ENCODE measurements at regions not wholly inside any gene's neighbourhood (a gene's known extent, or its start where the extent isn't known, plus 50 kb on each side); places are given as distances from the start of the nearest gene placed in this dataset.

DNA sequence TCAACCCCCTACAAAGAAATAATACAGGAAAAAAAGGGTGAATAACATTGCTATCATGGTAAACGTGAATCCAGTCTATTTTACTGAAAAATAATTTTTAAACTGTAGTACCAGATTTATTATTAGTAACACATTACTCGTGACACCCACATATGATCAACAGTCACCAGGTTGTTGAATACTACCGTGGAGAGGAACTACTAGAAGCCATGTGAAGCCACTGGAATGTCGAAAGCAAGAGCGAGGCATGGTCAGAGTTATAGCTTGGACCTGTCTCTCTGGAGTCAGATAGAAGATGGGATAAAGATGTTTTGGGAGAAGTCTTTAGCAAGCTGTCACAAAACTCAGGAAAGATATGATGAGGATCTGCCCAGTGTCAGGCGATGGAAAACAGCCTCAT is 63.2 kb upstream of the EPB41L3 start:
- TF ChIP-seq EZH2 (optimal IDR thresholded peaks at IDR 0.05; ENCODE audit: low read depth, low read length) (no peak), EZH2phosphoT487 (IDR thresholded peaks at IDR 0.05; ENCODE audit: low read length) (no peak)
- TF ChIP-seq, protein P1, sequence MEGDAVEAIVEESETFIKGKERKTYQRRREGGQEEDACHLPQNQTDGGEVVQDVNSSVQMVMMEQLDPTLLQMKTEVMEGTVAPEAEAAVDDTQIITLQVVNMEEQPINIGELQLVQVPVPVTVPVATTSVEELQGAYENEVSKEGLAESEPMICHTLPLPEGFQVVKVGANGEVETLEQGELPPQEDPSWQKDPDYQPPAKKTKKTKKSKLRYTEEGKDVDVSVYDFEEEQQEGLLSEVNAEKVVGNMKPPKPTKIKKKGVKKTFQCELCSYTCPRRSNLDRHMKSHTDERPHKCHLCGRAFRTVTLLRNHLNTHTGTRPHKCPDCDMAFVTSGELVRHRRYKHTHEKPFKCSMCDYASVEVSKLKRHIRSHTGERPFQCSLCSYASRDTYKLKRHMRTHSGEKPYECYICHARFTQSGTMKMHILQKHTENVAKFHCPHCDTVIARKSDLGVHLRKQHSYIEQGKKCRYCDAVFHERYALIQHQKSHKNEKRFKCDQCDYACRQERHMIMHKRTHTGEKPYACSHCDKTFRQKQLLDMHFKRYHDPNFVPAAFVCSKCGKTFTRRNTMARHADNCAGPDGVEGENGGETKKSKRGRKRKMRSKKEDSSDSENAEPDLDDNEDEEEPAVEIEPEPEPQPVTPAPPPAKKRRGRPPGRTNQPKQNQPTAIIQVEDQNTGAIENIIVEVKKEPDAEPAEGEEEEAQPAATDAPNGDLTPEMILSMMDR (IDR thresholded peaks at IDR 0.05; ENCODE audit: low read length): no peak
